HG02840 (cell line): ENCODE measurements at regions not wholly inside any gene's neighbourhood (a gene's known extent, or its start where the extent isn't known, plus 50 kb on each side); places are given as distances from the start of the nearest gene placed in this dataset.
"Not testable (repeated sequence)": the region's sequence is repeated elsewhere in the genome, so short reads cannot be mapped to it uniquely, and the experiment has no call there.

ENCODE experiments used
- ATAC-seq: cut with Tn5 transposase; IDR thresholded peaks from one replicate; pipeline ENCODE4 v1.9.1; 2021; ENCODE audit warnings: mild to moderate bottlenecking, moderate library complexity, moderate number of reproducible peaks; ENCODE audit not compliant: unreplicated experiment, low FRiP score

DNA sequence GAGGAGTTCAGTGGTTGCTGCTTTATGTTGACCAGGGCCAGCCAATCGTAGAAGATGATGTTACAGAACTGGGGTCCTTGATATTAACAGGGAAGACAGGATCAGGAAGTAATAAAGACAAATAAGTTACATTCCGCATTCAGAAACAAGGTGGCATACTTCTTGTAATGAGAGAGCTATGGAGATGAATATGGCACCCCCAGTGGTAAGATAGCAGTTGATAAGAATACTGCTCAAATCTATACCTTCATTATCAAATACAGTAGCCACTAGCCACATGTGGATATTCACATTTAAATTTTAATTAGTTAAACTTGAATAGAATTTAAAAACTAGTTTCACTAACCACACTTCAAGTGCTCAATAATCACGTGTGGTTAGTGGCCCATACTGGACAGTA, 290.4 kb upstream of the RBMS1 start:
- ATAC-seq = no peak

DNA sequence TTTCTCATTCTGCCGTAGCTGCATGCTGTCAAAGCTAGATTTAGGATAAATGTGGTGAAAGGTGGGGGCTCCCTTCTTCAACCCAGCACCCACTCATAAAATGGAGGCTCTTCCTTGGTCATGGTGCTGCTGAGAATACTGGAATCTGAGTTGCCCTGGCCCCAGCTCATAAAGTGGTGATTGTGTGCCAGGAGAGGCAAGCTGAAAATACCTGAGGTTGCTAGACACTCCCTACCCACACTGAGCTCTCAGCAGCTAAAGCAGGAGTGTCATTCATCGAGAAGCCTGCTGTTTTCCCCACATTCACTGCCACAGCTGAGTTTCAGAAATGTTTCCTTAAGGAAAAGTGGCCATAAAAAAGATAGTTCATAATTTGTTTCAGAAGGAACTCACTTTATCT, 297.1 kb upstream of the RBMS1 start:
- ATAC-seq = no peak

DNA sequence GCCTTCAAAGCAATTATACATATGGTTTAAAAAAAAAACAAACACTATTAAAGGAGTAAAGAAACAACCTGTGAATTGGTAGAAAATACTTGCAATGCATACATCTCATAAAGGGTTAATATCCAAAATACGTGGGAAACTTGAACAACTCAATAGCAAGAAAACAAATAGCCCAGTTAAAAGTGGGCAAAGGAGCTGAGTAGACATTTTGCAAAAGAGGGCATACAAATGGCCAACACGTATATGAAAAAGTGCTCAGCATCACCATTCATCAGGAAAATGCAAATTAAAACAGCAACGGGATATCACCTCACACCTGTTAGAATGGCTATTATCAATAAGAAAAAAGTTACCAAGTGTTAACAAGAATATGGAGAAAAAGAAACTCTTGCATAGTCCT, 298.3 kb upstream of the RBMS1 start:
- no peak for ATAC-seq

DNA sequence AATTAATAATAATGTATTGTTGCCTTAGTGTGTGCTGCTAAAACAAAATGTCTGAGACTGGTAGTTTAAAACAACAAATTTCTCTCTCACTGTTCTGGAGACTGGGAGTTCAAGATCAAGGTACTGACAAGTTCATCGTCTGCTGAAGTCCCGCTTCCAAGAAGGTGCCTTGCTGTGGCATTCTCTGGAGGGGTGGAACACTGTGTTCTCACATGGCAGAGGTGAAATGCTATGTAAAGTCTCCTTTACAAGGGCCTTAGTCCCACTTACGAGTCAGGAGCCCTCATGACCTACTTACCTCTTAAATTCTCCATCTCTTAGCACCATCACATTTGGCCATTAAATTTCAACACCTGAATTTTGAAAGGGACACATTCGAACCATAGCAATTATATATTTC, 299.2 kb upstream of the RBMS1 start:
- ATAC-seq = no peak

DNA sequence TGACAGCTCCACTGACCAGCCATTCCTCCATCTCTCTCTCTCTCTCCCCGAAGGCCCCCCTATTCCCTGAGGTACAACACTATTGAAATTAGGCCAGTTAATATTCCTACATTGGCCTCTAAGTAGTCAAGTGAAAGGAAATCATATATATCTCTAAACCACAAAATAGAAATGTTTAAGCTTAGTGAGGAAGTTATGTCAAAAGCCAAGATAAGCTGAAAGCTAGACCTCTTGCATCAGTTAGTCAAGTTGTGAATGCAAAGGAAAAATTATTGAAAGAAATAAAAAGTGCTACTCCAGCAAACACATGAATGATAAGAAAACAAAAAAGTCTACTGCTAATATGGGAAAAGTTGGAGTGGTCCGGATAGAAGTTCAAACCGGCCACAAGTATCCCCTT, 301.3 kb upstream of the RBMS1 start:
- ATAC-seq = no peak

DNA sequence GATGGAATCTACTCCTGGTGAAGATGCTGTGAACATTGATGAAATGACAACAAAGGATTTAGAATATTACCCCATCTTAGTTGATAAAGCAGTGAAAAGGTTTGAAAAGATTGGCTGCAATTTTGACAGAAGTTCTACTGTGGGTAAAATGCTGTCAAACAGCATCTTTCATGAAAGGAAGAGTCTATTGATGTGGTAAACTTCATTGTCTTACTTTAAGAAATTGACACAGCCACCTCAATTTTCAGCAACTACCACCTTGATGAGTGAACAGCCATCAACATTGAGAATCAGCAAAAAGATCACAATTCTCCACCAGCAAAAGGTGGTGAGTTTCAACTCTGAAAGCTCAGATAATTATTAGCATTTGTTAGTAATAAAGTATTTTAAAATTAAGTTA, 310.3 kb upstream of the RBMS1 start:
- no peak for ATAC-seq

DNA sequence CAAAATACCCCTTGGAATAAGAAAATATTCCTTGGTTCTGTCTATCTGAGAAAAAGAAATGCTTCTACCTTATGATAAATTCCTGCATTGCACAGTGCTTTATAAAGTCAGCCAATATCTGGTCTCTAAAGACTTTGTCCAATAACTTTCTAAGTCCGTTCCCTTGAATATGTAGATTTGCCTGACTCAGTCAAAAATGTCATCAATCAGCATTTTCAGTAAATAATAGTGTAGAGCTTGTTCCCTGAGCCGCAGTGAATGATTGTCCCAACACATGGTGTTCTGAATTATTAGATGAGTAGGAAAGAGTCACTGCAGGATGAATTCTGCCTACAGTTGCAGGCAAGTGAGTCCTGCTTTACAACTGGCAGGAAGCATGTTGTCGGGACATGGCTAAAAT, 316.8 kb upstream of the RBMS1 start:
- ATAC-seq = no peak

DNA sequence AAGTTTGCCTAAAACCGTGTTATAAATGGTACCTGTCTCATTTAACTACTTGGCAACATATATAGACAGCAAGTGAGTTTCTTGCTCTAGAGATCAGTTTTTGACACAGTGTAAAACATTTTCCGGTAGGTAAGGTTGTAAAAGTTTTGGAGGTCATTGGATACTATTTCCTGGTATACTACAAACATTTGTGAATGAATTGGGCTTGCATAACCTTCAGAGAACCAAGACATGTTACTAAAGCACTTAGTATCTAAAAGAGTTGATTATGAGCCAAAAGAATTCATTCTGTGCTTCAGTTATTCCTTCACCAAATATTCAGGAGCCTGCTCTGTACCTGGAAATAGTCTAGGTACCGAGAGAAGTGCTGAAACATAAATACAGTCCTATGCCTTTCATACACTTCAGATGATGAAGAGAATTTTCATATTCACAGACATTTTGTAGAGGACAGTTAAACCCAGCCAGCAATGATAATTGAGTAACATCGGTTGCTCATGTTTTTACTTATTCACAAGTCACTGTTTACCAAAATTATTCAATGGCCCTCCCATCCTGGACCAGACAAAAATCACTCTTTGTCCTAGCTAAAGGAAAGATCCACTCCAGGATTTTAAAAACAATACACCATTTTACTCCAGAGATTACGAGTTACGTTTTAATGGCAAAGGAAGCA, 319.4 kb upstream of the RBMS1 start:
- no peak for ATAC-seq

DNA sequence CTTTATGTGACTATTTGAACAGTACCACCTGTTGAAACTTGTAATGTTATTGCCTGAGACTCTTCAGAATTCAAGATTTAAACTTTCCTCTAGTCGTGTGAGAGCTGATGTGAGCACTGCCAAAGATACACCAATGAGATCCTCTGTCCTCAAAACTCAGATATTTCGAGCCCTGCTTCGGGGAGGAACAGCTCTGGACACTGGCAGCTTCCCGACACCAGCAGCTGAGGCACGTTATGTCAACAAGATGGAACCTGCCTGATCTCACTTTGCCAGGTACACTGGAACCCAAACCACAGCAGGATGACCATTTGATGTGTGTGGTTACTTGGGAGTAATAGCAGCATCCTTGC, 319.9 kb upstream of the RBMS1 start:
- ATAC-seq = no peak

DNA sequence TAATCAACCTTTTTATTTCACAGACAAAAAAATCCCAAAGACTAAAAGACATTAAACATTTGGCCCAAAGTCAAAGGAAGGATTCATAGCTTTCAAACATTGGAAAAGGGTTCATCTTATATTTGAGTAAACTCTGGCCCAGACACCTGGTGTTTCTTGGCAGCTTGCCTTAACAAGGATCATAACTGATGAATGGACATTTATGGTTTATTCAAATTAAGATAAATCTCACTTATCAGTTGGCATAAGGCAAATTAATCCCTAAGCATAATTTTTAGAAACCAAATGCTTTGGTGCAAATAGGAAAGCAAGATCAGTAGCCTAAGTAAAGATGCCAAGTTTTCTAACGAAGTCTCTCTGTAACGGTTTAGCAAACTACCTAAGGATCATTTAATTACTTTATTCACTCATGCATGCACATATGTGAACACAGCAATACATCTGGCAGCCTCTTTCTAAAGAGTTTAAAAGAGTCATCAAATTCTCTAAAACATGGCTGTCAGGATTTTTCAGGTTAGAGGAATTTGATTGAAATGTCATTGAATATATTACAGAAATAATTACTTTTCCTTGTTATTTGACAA, 323.4 kb upstream of the RBMS1 start:
- no peak for ATAC-seq

DNA sequence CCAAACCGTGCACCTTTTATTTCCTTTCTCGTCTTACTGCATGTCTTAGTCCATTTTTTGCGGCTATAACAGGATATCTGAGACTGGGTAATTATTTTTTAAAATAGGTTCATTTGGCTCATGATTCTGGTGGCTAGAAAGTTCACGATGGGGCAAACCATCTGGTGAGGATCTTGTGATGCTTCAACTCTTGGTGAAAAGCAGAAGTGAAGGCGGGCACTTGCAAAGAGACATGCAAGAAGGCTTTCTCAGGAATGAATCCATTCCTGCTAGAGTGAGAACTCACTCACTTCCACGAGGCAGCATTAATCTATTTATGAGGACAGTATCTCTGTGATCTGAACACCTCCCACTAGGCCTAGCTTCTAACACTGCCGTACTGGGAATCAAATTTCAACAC, 327.1 kb upstream of the RBMS1 start:
- no peak for ATAC-seq

DNA sequence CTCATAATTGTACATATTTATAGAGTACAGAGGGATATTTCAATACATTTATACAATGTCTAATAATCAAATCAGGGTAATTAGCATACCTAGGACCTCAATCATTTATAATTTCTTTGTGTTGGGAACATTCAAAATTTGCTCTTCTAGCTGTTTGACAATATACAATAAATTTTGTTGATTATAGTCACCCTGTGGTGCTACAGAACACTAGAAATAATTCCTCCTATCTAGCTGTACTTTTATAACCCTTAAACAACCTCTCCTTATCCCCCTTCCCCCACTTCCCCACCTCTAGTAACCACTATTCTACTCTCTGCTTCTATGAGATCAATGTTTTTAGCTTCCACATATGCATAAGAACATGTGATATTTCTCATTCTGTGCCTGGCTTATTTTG, 328.4 kb upstream of the RBMS1 start:
- ATAC-seq = no peak

DNA sequence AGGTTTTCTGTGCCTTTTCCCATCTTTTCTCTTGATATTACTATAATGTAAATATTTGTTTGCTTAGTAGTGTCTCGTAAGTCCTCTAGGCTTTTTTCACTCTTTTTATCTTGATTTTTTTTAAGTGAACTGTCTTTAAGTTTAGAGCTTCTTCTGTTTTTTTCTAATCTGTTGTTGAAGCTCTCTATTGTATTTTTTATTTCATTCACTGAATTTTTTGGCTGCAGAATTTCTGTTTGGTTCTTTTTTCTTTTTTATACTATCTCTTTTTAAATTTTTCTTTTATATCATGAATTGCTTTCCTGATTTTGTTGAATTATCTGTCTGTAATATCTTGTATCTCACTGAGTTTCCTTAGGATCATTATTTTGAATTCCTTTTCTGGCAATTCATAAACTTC, 331.8 kb upstream of the RBMS1 start:
- ATAC-seq = no peak

DNA sequence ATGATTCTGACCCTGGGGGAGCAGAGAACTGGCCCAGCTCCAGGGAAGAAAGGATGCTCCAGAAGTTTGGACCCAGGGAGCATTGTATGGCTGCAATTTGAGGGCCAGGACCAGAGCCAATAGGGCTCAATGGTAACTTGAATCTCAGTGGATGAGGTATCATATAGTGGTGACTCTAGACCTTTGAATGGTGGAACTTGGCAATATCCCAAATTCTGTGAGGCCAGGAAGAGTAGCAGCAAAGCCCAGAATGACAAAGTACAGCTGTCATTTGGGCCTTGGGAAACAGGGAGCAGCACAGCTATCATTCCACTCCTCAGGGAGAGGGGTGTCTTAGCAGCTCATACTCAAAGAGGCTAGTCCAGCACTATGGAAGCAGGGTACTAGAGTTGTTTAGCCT, 332.9 kb upstream of the RBMS1 start:
- no peak for ATAC-seq

DNA sequence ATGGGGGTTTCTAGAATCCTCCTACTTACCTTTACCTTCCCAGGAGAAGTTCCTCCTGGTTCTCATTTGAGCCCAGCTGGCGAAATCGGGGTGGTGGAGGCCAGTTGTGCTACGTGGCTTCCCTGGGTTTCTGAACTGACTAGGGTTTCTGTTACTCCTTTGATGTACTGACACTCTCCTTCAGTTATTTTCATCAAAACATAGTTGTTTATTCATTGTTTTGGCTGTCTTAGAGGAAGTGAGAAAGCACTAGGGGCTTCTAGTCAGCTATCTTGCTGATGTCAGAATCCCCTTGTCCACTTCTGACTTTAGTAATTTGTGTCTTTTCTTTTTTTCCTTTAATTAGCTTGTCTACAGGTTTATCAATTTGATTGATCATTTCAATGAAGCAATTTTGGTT, 332.2 kb upstream of the TANK start:
- no peak for ATAC-seq

DNA sequence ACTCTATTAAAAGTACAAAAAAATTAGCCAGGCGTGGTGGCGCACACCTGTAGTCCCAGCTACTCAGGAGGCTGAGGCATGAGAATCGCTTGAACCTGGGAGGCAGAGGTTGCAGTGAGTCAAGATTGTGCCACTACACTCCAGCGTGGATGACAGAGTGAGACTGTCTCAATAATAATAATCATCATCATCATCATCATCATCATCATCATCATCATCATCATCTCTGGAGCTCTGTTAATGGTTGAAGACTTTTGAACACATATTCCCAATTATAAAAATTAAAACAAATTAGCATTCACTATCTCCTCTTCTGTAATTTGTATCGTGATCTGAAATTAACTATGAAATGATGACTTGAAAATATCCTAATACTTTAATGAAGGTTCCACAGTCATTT, 327.8 kb upstream of the TANK start:
- not testable (repeated sequence) for ATAC-seq

DNA sequence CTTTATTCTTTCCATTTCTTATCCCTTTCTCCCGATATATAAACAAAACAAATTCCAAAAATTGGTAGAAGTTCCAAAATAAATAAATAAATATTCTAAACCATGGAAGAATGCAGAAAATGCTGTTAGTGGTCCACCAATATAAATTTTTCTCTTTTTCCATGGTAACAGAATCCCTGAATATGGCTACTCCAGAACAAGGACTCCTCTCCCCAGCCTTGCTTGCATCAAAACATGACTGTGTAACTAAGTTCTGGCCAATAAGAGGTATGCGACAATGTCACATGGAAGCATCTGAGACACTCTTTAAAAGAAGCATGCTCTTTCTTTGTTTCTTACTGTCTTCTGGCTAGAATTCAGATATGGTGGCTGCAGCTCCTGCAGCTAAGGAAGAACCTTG, 325.1 kb upstream of the TANK start:
- no peak for ATAC-seq

DNA sequence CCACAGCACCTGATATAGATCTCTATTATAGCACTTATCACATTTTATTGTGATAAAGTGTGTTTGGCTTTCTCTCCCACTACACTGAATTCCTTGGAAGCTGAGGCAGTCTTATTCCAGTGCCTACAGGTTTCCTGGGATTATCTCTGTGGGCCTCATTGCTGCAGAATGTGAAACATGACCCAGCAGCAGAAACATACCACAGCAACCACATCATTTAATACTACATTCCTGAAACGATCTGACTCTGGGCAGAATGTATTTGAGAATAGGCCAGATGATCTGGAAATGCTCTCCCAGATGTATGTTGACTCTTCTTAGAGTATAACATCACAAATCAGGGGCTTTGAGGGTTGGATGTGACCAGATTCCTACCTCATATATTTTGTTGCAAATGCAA, 323.5 kb upstream of the TANK start:
- no peak for ATAC-seq

DNA sequence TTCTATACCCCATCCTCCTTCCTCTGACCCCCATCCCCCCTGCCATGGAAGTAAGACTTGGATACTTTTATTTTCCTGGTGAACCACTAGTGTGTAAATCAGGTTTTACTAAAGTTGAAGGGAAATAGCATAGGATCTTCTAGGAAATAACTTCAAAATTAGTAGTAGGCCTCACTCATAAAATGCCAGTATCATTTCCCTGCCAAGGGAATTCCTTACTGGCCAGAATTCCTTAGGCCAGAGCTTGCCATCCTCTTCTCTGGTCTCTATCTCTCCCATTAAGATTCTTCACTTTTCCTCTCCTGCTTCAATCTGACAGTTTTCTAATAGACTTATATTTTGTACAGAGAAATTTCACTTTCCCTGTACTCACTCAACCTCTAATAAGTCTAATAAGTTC, 322.8 kb upstream of the TANK start:
- ATAC-seq = no peak

DNA sequence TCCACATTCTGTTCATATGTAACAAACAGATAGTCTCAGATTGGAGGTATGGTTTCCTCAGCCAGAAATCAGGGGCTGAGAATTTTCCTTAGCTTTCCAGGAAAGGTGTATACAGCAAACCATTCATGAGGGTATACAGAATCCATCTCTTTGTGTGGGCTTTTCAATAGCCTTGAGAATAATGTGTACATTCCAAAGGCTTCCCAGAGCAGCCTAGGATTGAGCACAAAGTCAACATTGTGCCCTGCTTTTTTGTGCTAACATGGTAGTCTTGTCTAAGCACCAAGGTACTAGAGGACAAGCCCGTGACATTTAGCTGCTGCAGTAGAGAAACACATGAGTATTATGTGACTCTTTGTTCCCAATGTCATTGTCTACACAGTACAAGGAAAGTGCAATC, 322.1 kb upstream of the TANK start:
- ATAC-seq = no peak

DNA sequence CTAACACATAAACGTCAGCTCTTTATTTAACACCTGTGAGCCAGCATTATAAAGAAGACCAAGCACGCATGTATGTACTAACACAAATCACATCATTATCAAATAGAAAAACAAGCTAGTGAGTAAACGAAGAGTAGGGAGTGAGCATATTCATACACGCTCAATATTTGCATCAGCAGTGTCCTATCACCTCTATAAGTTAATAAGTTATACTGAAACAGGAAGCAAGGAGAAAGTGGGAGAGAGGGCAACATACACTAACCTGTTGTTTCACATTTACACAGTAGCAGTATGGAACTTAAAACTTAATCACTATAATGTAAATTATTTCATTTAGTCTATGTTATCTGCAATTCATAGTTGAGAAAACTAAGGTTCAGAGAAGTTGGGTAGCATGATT, 321.5 kb upstream of the TANK start:
- ATAC-seq = no peak

DNA sequence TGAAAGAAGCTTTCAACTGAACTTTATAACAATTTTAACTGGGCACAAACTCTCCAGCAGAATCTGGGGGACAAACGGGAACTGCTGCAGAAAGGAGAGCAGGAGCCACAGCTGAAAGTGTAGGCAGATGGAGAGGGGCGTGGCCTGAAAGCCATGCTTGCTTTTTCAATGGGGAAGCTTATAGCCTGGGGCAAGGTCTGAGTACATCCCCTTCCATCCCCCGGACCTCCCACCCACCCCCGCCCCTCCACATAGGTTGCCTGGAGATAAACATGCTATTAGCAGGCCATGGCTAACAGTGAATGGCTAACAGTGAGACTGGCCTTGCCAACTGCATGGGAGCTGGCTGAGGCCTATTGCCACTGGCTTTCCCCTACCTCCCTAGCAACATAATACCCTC, 317.9 kb upstream of the TANK start:
- ATAC-seq = no peak

DNA sequence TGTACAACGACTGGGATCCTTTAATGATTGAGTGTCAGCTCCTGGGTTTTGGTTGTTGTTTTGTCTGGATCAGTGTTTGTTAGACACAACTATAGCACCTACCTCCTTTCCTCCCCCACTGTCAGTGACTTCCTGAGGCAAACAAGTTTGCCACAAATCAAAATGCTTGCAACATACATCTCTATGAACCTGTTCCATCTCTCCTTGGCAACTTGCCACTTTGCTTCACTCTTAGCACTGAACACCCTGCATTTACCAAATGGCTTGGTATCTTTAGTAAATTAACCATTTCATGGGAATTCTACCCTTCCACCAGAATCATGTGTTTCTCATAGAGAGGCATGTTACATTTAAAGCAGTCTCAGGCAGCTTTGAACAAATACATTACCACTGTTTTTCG, 301.1 kb upstream of the TANK start:
- ATAC-seq = no peak
